Type B pancreatic cell (in vitro differentiated cells): ENCODE measurements at regions not wholly inside any gene's neighbourhood (a gene's known extent, or its start where the extent isn't known, plus 50 kb on each side); places are given as distances from the start of the nearest gene placed in this dataset.

Source experiments
- DNase-seq: peaks from one replicate; pipeline ENCODE4 v3.0.0; 2021; ENCODE audit warnings: mixed read lengths; ENCODE audit not compliant: unreplicated experiment; ENCODE audit errors: extremely low spot score
- H3K27ac Mint-ChIP-seq: 2 replicates; pipeline ENCODE4 v1.8.0; 2021; ENCODE audit warnings: mild to moderate bottlenecking, mixed read lengths
- H3K27me3 Mint-ChIP-seq: 2 replicates; pipeline ENCODE4 v1.8.0; 2021; ENCODE audit warnings: mixed read lengths
- H3K36me3 Mint-ChIP-seq: 2 replicates; pipeline ENCODE4 v1.8.0; 2021; ENCODE audit warnings: mixed read lengths
- H3K4me1 Mint-ChIP-seq: one replicate; pipeline ENCODE4 v1.8.0; 2021; ENCODE audit warnings: mixed read lengths; ENCODE audit not compliant: unreplicated experiment
- H3K4me3 Mint-ChIP-seq: 2 replicates; pipeline ENCODE4 v1.8.0; 2021; ENCODE audit warnings: mild to moderate bottlenecking, mixed read lengths
- H3K9me3 Mint-ChIP-seq: 2 replicates; pipeline ENCODE4 v1.8.0; 2021; ENCODE audit warnings: mixed read lengths
- TF ChIP-seq, protein P1 (sequence below): fragments of 200-600 bp; sonication (generic); conservative IDR thresholded peaks from 2 replicates; pipeline ENCODE4 v1.5.0; 2021; ENCODE audit warnings: antibody characterized with exemption, mild to moderate bottlenecking

DNA sequence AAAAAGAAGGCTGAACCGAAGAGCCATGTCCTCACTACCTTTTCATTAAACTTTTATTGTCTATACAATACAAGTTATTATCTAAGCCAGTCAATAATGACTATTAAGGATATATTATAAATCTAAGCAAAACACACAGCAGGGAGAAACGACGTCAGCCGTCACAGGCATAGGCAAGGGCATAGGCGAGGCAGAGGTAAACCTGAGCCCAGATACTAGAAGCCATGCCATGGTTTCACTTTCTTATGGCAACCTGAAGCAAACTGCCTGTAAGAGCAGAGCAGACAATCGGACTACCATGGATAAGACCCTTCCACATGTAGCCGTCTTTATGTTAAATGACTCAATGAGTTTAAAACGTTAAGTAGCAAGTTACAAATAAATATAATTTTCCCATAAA, 238.5 kb upstream of the ZNF521 start:
- H3K9me3 Mint-ChIP-seq: peaks cover 8% of the 10 kb centered on the region
- no peak for DNase-seq
- H3K27me3 Mint-ChIP-seq: no peaks in the 10 kb centered on the region
- no peaks in the 10 kb centered on the region for H3K4me1 Mint-ChIP-seq
- H3K36me3 Mint-ChIP-seq: no peaks in the 10 kb centered on the region
- TF ChIP-seq, protein P1, sequence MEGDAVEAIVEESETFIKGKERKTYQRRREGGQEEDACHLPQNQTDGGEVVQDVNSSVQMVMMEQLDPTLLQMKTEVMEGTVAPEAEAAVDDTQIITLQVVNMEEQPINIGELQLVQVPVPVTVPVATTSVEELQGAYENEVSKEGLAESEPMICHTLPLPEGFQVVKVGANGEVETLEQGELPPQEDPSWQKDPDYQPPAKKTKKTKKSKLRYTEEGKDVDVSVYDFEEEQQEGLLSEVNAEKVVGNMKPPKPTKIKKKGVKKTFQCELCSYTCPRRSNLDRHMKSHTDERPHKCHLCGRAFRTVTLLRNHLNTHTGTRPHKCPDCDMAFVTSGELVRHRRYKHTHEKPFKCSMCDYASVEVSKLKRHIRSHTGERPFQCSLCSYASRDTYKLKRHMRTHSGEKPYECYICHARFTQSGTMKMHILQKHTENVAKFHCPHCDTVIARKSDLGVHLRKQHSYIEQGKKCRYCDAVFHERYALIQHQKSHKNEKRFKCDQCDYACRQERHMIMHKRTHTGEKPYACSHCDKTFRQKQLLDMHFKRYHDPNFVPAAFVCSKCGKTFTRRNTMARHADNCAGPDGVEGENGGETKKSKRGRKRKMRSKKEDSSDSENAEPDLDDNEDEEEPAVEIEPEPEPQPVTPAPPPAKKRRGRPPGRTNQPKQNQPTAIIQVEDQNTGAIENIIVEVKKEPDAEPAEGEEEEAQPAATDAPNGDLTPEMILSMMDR: no peak
- no peak overlapping the region for H3K4me3 Mint-ChIP-seq
- H3K27ac Mint-ChIP-seq: no peak overlapping the region

DNA sequence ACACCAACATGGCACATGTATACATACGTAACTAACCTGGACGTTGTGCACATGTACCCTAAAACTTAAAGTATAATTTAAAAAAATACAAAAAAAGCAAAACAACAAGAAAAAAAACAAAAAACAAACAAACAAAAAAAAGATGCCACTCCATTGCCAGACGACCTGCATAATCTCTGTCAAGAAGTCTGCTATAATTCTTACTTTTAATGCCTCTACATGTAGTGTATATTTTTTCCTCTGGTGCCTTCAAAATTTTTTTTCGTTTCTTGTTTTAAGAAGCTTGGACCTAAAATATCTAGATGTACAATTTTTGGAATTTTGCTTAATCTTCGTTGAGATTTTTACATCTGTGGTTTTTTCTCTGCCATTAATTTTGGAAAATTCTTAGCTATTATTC, 235.6 kb upstream of the ZNF521 start:
- Mint-ChIP-seq H3K4me3 (no peak overlapping the region), H3K27me3 (no peaks in the 10 kb centered on the region), H3K27ac (no peak overlapping the region), H3K4me1 (no peaks in the 10 kb centered on the region), H3K36me3 (no peaks in the 10 kb centered on the region), H3K9me3 (peaks cover 13% of the 10 kb centered on the region)
- no peak for DNase-seq
- TF ChIP-seq, protein P1: no peak

DNA sequence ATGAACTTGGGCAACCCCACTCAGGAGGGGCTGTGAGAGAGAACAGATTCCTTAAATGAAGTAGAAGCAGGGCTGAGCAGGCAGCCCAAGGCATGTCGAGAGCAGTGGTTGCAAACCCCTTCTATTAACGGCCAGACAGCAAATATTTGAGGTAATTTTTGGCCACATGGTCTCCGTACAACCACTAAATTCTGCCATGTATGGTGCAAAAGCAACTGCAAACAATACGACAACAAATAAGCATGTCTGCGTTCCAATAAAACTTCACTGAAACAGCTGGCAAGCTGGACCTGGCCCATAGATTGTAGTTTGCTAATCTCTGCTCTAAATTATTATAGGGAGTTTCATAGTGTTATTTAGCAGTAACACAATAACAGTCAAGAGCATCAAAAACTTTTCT, 217.0 kb upstream of the ZNF521 start:
- no peak overlapping the region for H3K4me3 Mint-ChIP-seq
- DNase-seq: no peak
- H3K36me3 Mint-ChIP-seq: no peaks in the 10 kb centered on the region
- no peaks in the 10 kb centered on the region for H3K27me3 Mint-ChIP-seq
- no peak overlapping the region for H3K27ac Mint-ChIP-seq
- H3K9me3 Mint-ChIP-seq: no peaks in the 10 kb centered on the region
- H3K4me1 Mint-ChIP-seq: peaks cover 3% of the 10 kb centered on the region
- TF ChIP-seq, protein P1: no peak

DNA sequence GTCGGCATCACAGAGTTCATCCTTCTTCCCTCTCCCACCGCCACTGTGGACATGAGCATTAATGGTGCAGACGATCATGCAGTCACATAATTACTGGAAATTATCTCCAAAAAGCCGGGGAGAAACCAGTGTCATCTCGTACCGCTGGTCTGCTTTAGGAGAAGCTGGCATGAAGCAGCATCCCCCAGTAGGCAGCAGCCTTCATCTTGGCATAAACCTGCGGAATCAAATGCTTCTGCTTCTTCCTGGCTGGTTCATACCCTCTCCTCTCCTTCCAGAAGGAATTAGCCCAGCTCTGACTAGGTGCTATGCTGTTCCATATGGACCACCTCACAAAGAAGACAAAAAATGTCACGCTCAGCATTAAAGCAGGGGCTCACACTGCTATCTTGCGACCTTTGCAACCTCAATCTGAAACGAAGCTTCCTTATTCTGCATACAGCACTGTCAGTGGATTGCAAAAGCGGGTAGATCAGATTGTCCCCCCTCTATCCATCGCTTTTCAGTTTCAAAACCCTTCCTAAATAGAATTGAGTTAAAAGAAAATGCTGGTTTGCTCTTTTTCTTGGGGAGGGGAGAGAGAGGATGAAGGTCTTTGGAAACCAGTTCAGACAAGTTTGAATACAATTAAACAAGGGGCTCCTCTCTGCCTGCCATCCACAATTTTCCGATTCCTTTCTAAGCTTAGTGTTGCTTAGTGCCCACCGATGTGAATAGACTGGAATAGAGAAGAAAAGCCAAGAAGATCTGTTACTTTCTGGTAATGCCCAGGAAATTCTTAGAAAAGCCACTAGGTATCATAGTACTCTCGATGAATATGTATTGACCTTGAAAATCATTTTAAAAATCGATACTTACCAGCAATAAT, 212.1 kb upstream of the ZNF521 start:
- H3K4me1 Mint-ChIP-seq: peaks cover 9% of the 10 kb centered on the region
- DNase-seq: no peak

DNA sequence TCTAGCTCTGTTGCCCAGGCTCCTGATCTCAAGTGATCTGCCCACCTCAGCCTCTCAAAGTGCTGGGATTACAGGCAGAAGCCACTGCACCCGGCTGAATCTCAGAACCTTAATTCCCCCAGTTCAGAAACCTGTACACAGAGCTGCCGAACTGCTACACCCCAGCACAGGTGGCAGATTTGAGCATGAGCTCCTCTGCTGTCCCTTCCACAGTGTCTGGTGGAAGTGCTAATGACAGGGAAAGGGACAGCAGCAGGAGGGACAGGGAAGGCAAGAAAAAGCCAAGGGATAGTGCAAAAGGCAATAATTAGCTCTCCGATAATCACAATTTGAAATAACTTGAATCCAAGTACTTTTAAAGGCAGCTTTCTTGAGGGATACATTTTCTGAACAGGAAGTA, 211.4 kb upstream of the ZNF521 start:
- Mint-ChIP-seq H3K4me3 (no peak overlapping the region), H3K9me3 (no peaks in the 10 kb centered on the region), H3K36me3 (no peaks in the 10 kb centered on the region), H3K4me1 (peaks cover 9% of the 10 kb centered on the region), H3K27ac (no peak overlapping the region), H3K27me3 (peaks cover 7% of the 10 kb centered on the region)
- no peak for DNase-seq
- TF ChIP-seq, protein P1: no peak

More for the DNA sequence above, 212.1 kb upstream of the ZNF521 start:
- Mint-ChIP-seq H3K27me3 (peaks cover 4% of the 10 kb centered on the region), H3K9me3 (no peaks in the 10 kb centered on the region), H3K36me3 (no peaks in the 10 kb centered on the region), H3K27ac (no peak overlapping the region), H3K4me3 (no peak overlapping the region)
- TF ChIP-seq, protein P1: no peak
